ENCODE measurements at regions not wholly inside any gene's neighbourhood (a gene's known extent, or its start where the extent isn't known, plus 50 kb on each side); places are given as distances from the start of the nearest gene placed in this dataset.
A peak's percentile ranks its signal among the peaks of the same experiment; 100 is the strongest.

- ATAC-seq, result peak; percentile 96
- TF ChIP-seq, protein P1, sequence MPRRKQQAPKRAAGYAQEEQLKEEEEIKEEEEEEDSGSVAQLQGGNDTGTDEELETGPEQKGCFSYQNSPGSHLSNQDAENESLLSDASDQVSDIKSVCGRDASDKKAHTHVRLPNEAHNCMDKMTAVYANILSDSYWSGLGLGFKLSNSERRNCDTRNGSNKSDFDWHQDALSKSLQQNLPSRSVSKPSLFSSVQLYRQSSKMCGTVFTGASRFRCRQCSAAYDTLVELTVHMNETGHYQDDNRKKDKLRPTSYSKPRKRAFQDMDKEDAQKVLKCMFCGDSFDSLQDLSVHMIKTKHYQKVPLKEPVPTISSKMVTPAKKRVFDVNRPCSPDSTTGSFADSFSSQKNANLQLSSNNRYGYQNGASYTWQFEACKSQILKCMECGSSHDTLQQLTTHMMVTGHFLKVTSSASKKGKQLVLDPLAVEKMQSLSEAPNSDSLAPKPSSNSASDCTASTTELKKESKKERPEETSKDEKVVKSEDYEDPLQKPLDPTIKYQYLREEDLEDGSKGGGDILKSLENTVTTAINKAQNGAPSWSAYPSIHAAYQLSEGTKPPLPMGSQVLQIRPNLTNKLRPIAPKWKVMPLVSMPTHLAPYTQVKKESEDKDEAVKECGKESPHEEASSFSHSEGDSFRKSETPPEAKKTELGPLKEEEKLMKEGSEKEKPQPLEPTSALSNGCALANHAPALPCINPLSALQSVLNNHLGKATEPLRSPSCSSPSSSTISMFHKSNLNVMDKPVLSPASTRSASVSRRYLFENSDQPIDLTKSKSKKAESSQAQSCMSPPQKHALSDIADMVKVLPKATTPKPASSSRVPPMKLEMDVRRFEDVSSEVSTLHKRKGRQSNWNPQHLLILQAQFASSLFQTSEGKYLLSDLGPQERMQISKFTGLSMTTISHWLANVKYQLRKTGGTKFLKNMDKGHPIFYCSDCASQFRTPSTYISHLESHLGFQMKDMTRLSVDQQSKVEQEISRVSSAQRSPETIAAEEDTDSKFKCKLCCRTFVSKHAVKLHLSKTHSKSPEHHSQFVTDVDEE (CRISPR knock-in tag; IDR thresholded peaks at IDR 0.05), result no peak
- TF ChIP-seq ISL1 (CRISPR knock-in tag; IDR thresholded peaks at IDR 0.05), result no peak
Measured at GRCh38 chr2:230627806-230628724, 84.6 kb upstream of the CAB39 start.

GRCh38 chr2:230631470-230631869, 81.2 kb upstream of the CAB39 start:
- TF ChIP-seq, protein P2, sequence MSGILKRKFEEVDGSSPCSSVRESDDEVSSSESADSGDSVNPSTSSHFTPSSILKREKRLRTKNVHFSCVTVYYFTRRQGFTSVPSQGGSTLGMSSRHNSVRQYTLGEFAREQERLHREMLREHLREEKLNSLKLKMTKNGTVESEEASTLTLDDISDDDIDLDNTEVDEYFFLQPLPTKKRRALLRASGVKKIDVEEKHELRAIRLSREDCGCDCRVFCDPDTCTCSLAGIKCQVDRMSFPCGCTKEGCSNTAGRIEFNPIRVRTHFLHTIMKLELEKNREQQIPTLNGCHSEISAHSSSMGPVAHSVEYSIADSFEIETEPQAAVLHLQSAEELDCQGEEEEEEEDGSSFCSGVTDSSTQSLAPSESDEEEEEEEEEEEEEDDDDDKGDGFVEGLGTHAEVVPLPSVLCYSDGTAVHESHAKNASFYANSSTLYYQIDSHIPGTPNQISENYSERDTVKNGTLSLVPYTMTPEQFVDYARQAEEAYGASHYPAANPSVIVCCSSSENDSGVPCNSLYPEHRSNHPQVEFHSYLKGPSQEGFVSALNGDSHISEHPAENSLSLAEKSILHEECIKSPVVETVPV (CRISPR knock-in tag; IDR thresholded peaks at IDR 0.05), result no peak
- no peak for TF ChIP-seq ZC3H10 (CRISPR knock-in tag; IDR thresholded peaks at IDR 0.05)
- TF ChIP-seq TOX (CRISPR knock-in tag; IDR thresholded peaks at IDR 0.05; ENCODE audit: borderline replicate concordance), result no peak
- no peak for TF ChIP-seq ESRRG (CRISPR knock-in tag; IDR thresholded peaks at IDR 0.05)
- TF ChIP-seq OSR1 (CRISPR knock-in tag; IDR thresholded peaks at IDR 0.05), result no peak
- no peak for TF ChIP-seq TCF4 (CRISPR knock-in tag; IDR thresholded peaks at IDR 0.05; ENCODE audit: borderline replicate concordance)
- TF ChIP-seq ZFP30 (CRISPR knock-in tag; IDR thresholded peaks at IDR 0.05), result no peak
- TF ChIP-seq RARB (CRISPR knock-in tag; IDR thresholded peaks at IDR 0.05), result no peak
- TF ChIP-seq ZNF70 (CRISPR knock-in tag; IDR thresholded peaks at IDR 0.05), result no peak
- no peak for TF ChIP-seq PATZ1 (CRISPR knock-in tag; IDR thresholded peaks at IDR 0.05; ENCODE audit: borderline replicate concordance)
- TF ChIP-seq PPARA (CRISPR knock-in tag; IDR thresholded peaks at IDR 0.05; ENCODE audit: borderline replicate concordance), result no peak
- no peak for TF ChIP-seq ZFP3 (CRISPR knock-in tag; IDR thresholded peaks at IDR 0.05)
- TF ChIP-seq GLIS3 (CRISPR knock-in tag; IDR thresholded peaks at IDR 0.05), result no peak
- no peak for TF ChIP-seq ZNF565 (CRISPR knock-in tag; conservative IDR thresholded peaks at IDR 0.05; ENCODE audit: low read depth)
- no peak for TF ChIP-seq SNAI2 (CRISPR knock-in tag; IDR thresholded peaks at IDR 0.05)
- TF ChIP-seq ZNF8 (CRISPR knock-in tag; IDR thresholded peaks at IDR 0.05), result no peak
- TF ChIP-seq, protein P3, sequence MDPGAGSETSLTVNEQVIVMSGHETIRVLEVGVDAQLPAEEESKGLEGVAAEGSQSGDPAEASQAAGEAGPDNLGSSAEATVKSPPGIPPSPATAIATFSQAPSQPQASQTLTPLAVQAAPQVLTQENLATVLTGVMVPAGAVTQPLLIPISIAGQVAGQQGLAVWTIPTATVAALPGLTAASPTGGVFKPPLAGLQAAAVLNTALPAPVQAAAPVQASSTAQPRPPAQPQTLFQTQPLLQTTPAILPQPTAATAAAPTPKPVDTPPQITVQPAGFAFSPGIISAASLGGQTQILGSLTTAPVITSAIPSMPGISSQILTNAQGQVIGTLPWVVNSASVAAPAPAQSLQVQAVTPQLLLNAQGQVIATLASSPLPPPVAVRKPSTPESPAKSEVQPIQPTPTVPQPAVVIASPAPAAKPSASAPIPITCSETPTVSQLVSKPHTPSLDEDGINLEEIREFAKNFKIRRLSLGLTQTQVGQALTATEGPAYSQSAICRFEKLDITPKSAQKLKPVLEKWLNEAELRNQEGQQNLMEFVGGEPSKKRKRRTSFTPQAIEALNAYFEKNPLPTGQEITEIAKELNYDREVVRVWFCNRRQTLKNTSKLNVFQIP (CRISPR knock-in tag; IDR thresholded peaks at IDR 0.05; ENCODE audit: borderline replicate concordance, low read depth), result no peak
- TF ChIP-seq, protein P1 (CRISPR knock-in tag; IDR thresholded peaks at IDR 0.05), result no peak
- ATAC-seq, result no peak

All from SK-N-SH treated with all-trans-retinoic acid at 6 μM for 48 hours (cell line).